ENCODE measurements at regions not wholly inside any gene's neighbourhood (a gene's known extent, or its start where the extent isn't known, plus 50 kb on each side); places are given as distances from the start of the nearest gene placed in this dataset.

GRCh38 chr7:85820702-85821443 is 634.0 kb upstream of the SEMA3D start:
- H3K36me3 ChIP-seq, result no peaks in the 10 kb centered on the region
- no peak for TF ChIP-seq POLR2AphosphoS5 (IDR thresholded peaks at IDR 0.05)
- intact Hi-C loops (cut with DNase I; ENCODE audit: low total_unique reads), result loop anchor here (10.0 kb wide), 1 partner anchor 796 kb away; no protein-coding TSS in a partner anchor

GRCh38 chr7:85815526-85815925 is 628.7 kb upstream of the SEMA3D start:
- Histone ChIP-seq H3K4me1 (no peaks in the 10 kb centered on the region), H3K4me3 (no peak overlapping the region), H3K9me3 (no peaks in the 10 kb centered on the region), H3K27me3 (no peaks in the 10 kb centered on the region), H3K36me3 (no peaks in the 10 kb centered on the region), H3K27ac (no peak overlapping the region)
- TF ChIP-seq POLR2AphosphoS5 (IDR thresholded peaks at IDR 0.05) (no peak), POLR2A (IDR thresholded peaks at IDR 0.05) (no peak), CTCF (IDR thresholded peaks at IDR 0.05) (no peak)
- DNase-seq (ENCODE audit: low spot score in 2 of 2), result no peak
- intact Hi-C loops (cut with DNase I; ENCODE audit: low total_unique reads), result no loop called here

More at GRCh38 chr7:85820702-85821443, 634.0 kb upstream of the SEMA3D start:
- H3K4me1 ChIP-seq, result no peaks in the 10 kb centered on the region
- H3K4me3 ChIP-seq, result no peak overlapping the region
- H3K27me3 ChIP-seq, result no peaks in the 10 kb centered on the region
- H3K9me3 ChIP-seq, result peaks cover 8 to 15% of the 10 kb centered on the region in 2 donors
- no peak overlapping the region for H3K27ac ChIP-seq
- no peak for DNase-seq (ENCODE audit: low spot score in 2 of 2)

- DNase-seq (ENCODE audit: low spot score in 2 of 2), result no peak
- Histone ChIP-seq H3K27me3 (no peaks in the 10 kb centered on the region), H3K4me1 (no peaks in the 10 kb centered on the region), H3K9me3 (no peaks in the 10 kb centered on the region), H3K36me3 (no peaks in the 10 kb centered on the region), H3K27ac (no peak overlapping the region), H3K4me3 (no peak overlapping the region)
- TF ChIP-seq CTCF (IDR thresholded peaks at IDR 0.05) (no peak), POLR2A (IDR thresholded peaks at IDR 0.05) (no peak), POLR2AphosphoS5 (IDR thresholded peaks at IDR 0.05) (no peak)
- intact Hi-C loops (cut with DNase I; ENCODE audit: low total_unique reads), result no loop called here
Measured at GRCh38 chr7:85806321-85806720, 619.5 kb upstream of the SEMA3D start.

GRCh38 chr7:85805656-85806055 is 618.8 kb upstream of the SEMA3D start:
- Histone ChIP-seq H3K9me3 (no peaks in the 10 kb centered on the region), H3K4me1 (no peaks in the 10 kb centered on the region), H3K36me3 (no peaks in the 10 kb centered on the region), H3K27ac (no peak overlapping the region), H3K27me3 (no peaks in the 10 kb centered on the region), H3K4me3 (no peak overlapping the region)
- intact Hi-C loops (cut with DNase I; ENCODE audit: low total_unique reads), result no loop called here
- DNase-seq (ENCODE audit: low spot score in 2 of 2), result no peak
- TF ChIP-seq CTCF (IDR thresholded peaks at IDR 0.05), result no peak
- no peak for TF ChIP-seq POLR2A (IDR thresholded peaks at IDR 0.05)
- TF ChIP-seq POLR2AphosphoS5 (IDR thresholded peaks at IDR 0.05), result no peak

- Histone ChIP-seq H3K4me1 (no peaks in the 10 kb centered on the region), H3K27ac (no peak overlapping the region), H3K4me3 (no peak overlapping the region), H3K27me3 (no peaks in the 10 kb centered on the region), H3K36me3 (no peaks in the 10 kb centered on the region), H3K9me3 (no peaks in the 10 kb centered on the region)
- TF ChIP-seq POLR2A (IDR thresholded peaks at IDR 0.05) (no peak), CTCF (IDR thresholded peaks at IDR 0.05) (no peak), POLR2AphosphoS5 (IDR thresholded peaks at IDR 0.05) (no peak)
- DNase-seq (ENCODE audit: low spot score in 2 of 2), result no peak
- intact Hi-C loops (cut with DNase I; ENCODE audit: low total_unique reads), result no loop called here
Measured at GRCh38 chr7:85805249-85805648, 618.4 kb upstream of the SEMA3D start.

Measured in breast epithelium (tissue), 4 donors.